ENCODE measurements at regions not wholly inside any gene's neighbourhood (a gene's known extent, or its start where the extent isn't known, plus 50 kb on each side); places are given as distances from the start of the nearest gene placed in this dataset.

GRCh38 chr18:24546307-24546706 is 85.9 kb downstream of the HRH4 start:
- H3K4me3 Mint-ChIP-seq: no peak overlapping the region
- H3K9me3 Mint-ChIP-seq: no peaks in the 10 kb centered on the region
- no peak for DNase-seq
- H3K27me3 Mint-ChIP-seq: peaks cover 2% of the 10 kb centered on the region
- H3K36me3 Mint-ChIP-seq (ENCODE audit: low read depth): no peaks in the 10 kb centered on the region
- no peaks in the 10 kb centered on the region for H3K4me1 Mint-ChIP-seq (ENCODE audit: low read depth)
- no peak overlapping the region for H3K27ac Mint-ChIP-seq

- Mint-ChIP-seq H3K9me3 (no peaks in the 10 kb centered on the region), H3K4me3 (no peak overlapping the region), H3K27me3 (no peaks in the 10 kb centered on the region), H3K36me3 (ENCODE audit: low read depth) (no peaks in the 10 kb centered on the region), H3K4me1 (ENCODE audit: low read depth) (no peaks in the 10 kb centered on the region), H3K27ac (no peak overlapping the region)
- DNase-seq: no peak
These were observed 88.1 kb downstream of the HRH4 start for GRCh38 chr18:24548583-24548982.

- Mint-ChIP-seq H3K4me3 (no peak overlapping the region), H3K9me3 (no peaks in the 10 kb centered on the region), H3K36me3 (ENCODE audit: low read depth) (no peaks in the 10 kb centered on the region), H3K4me1 (ENCODE audit: low read depth) (no peaks in the 10 kb centered on the region), H3K27me3 (no peaks in the 10 kb centered on the region), H3K27ac (no peak overlapping the region)
- DNase-seq: no peak
These were observed 91.8 kb downstream of the HRH4 start for GRCh38 chr18:24552218-24552617.

DNA sequence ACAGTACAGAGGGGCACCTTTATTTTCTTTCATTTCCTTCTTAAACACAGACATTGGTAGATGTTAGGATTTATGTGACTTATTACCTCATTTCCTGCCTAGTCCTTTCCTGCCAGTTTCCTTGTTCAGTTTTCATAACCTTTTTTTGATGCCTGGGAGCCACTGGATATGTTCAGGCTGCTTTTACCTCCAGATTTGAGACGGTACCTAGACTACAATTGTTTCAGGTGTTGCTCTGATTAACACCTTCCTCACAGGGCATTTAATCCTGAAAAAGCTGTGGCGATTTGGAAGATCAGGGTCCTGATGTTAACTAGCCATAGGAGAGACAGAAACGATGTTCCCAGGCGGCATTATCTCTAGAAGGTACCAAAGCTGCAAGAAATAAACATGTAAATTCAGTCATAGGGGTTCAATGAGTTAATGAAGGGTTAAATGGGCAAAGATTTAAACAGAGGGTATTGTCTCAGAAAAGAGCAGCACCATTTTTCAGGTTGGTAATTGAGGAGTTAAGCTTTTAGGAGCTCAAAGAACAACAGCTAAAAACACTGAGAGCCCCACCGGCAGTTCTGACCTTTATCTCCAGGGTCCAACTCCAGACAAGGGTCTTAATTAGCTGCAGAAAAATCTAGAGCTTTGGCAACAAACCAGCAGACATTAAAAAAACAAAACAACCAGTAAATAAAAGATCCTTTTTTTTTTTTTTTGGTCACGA is 93.3 kb downstream of the HRH4 start:
- Mint-ChIP-seq H3K27ac (no peak overlapping the region), H3K9me3 (no peaks in the 10 kb centered on the region), H3K4me1 (ENCODE audit: low read depth) (no peaks in the 10 kb centered on the region), H3K36me3 (ENCODE audit: low read depth) (no peaks in the 10 kb centered on the region), H3K4me3 (no peak overlapping the region), H3K27me3 (peaks cover 14% of the 10 kb centered on the region)
- no peak for DNase-seq

GRCh38 chr18:24558403-24558802 is 98.0 kb downstream of the HRH4 start:
- Mint-ChIP-seq H3K27ac (no peak overlapping the region), H3K4me1 (ENCODE audit: low read depth) (no peaks in the 10 kb centered on the region), H3K36me3 (ENCODE audit: low read depth) (no peaks in the 10 kb centered on the region), H3K4me3 (no peak overlapping the region), H3K27me3 (peaks cover 14% of the 10 kb centered on the region), H3K9me3 (no peaks in the 10 kb centered on the region)
- no peak for DNase-seq

- DNase-seq: no peak
- Mint-ChIP-seq H3K4me1 (ENCODE audit: low read depth) (no peaks in the 10 kb centered on the region), H3K27ac (no peak overlapping the region), H3K4me3 (no peak overlapping the region), H3K36me3 (ENCODE audit: low read depth) (no peaks in the 10 kb centered on the region), H3K9me3 (no peaks in the 10 kb centered on the region), H3K27me3 (peaks cover 14% of the 10 kb centered on the region)
These were observed 99.1 kb downstream of the HRH4 start for GRCh38 chr18:24559526-24559925.

DNA sequence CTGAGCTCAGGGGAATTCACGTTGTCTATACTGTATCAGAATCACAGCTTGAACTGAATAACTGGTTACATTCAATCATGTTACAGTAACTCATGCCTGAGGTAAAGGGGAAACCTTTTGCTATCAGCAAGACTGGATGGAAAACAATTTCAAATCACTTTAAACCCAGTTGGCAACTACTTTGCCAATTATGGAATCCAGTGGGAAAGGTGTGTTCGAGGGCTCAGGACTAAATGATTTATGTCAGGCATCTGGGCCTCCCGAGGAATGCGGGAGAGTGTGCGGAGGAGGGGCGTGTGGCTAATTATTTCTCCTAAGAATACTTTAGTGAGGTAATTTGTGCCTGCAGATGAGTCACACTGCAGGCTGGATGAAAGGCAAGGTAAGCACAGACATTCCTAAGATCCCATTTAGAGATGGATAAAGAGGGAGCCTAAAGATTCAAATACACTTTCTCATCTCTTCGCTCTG is 100.1 kb downstream of the HRH4 start:
- Mint-ChIP-seq H3K4me1 (ENCODE audit: low read depth) (no peaks in the 10 kb centered on the region), H3K9me3 (no peaks in the 10 kb centered on the region), H3K27me3 (peaks cover 14% of the 10 kb centered on the region), H3K36me3 (ENCODE audit: low read depth) (no peaks in the 10 kb centered on the region), H3K4me3 (no peak overlapping the region), H3K27ac (no peak overlapping the region)
- no peak for DNase-seq

DNA sequence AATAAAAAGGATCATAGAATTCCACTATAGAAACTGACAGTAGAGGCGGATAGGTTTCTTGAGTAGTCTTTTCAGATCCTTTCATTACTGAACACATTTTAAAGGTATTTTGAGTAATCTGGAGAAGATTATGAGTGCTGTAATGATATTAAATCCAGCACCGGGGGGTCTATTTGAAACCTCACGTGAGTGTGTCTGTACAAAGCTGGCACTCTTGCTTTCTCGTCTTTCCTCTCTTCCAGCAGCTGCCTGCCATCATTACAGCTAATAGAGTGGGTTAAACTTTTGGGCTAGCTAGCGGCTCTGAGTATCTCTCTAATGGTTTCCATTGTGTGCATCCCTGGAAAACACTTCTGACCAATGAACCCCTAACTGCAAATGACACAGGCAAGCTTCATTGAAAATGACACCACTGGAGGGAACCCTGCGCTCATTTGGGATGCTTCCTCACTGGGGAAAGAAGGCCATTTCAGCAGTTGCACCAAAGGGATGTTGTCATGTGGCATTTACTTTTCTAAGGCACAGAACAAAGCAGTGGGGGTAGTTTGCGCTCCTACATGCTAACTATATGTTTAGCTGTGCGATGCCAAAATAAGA is 101.0 kb downstream of the HRH4 start:
- Mint-ChIP-seq H3K27ac (no peak overlapping the region), H3K27me3 (peaks cover 14% of the 10 kb centered on the region), H3K36me3 (ENCODE audit: low read depth) (no peaks in the 10 kb centered on the region), H3K4me1 (ENCODE audit: low read depth) (no peaks in the 10 kb centered on the region), H3K4me3 (no peak overlapping the region), H3K9me3 (no peaks in the 10 kb centered on the region)
- no peak for DNase-seq

- DNase-seq: no peak
- Mint-ChIP-seq H3K27ac (no peak overlapping the region), H3K27me3 (no peaks in the 10 kb centered on the region), H3K4me3 (no peak overlapping the region), H3K9me3 (no peaks in the 10 kb centered on the region), H3K36me3 (ENCODE audit: low read depth) (no peaks in the 10 kb centered on the region), H3K4me1 (ENCODE audit: low read depth) (no peaks in the 10 kb centered on the region)
These were observed 106.8 kb downstream of the HRH4 start for GRCh38 chr18:24567199-24567598.

GRCh38 chr18:24570716-24571115 is 110.3 kb downstream of the HRH4 start:
- H3K4me1 Mint-ChIP-seq (ENCODE audit: low read depth): no peaks in the 10 kb centered on the region
- H3K36me3 Mint-ChIP-seq (ENCODE audit: low read depth): no peaks in the 10 kb centered on the region
- H3K4me3 Mint-ChIP-seq: no peak overlapping the region
- H3K9me3 Mint-ChIP-seq: peaks cover 17% of the 10 kb centered on the region
- no peak for DNase-seq
- peaks cover 4% of the 10 kb centered on the region for H3K27me3 Mint-ChIP-seq
- H3K27ac Mint-ChIP-seq: no peak overlapping the region

- Mint-ChIP-seq H3K36me3 (ENCODE audit: low read depth) (no peaks in the 10 kb centered on the region), H3K4me1 (ENCODE audit: low read depth) (no peaks in the 10 kb centered on the region), H3K9me3 (no peaks in the 10 kb centered on the region), H3K27ac (no peak overlapping the region), H3K4me3 (no peak overlapping the region), H3K27me3 (peaks cover 20% of the 10 kb centered on the region)
- DNase-seq: no peak
These were observed 122.3 kb downstream of the HRH4 start for GRCh38 chr18:24582771-24583170.

DNA sequence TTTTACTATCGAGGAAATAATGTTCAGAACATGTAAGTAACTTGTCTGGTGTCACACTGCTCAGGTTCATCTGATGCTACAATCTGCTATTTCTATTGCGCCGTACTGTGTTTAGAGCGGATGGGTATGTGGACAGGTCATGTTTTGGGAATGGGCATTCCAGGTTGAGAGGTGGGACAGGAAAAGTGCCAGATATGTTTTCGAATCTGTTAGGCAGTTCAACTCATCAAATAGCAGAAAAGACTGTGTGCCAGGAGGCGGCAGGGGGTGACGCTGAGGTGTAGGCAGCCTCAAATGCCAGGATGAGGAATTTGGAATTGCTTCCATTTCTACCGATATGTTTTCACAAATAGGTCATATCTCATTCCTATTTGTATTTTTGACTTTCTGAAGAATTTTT is 123.8 kb downstream of the HRH4 start:
- peaks cover 26% of the 10 kb centered on the region for H3K27me3 Mint-ChIP-seq
- H3K36me3 Mint-ChIP-seq (ENCODE audit: low read depth): no peaks in the 10 kb centered on the region
- H3K4me3 Mint-ChIP-seq: no peak overlapping the region
- H3K27ac Mint-ChIP-seq: no peak overlapping the region
- no peaks in the 10 kb centered on the region for H3K9me3 Mint-ChIP-seq
- no peaks in the 10 kb centered on the region for H3K4me1 Mint-ChIP-seq (ENCODE audit: low read depth)
- DNase-seq: no peak

- Mint-ChIP-seq H3K27ac (no peak overlapping the region), H3K36me3 (ENCODE audit: low read depth) (no peaks in the 10 kb centered on the region), H3K9me3 (no peaks in the 10 kb centered on the region), H3K4me1 (ENCODE audit: low read depth) (no peaks in the 10 kb centered on the region), H3K27me3 (peaks cover 24% of the 10 kb centered on the region), H3K4me3 (no peak overlapping the region)
- no peak for DNase-seq
These were observed 124.4 kb downstream of the HRH4 start for GRCh38 chr18:24584813-24585212.

- Mint-ChIP-seq H3K4me3 (no peak overlapping the region), H3K27ac (no peak overlapping the region), H3K9me3 (no peaks in the 10 kb centered on the region), H3K4me1 (ENCODE audit: low read depth) (no peaks in the 10 kb centered on the region), H3K36me3 (ENCODE audit: low read depth) (no peaks in the 10 kb centered on the region), H3K27me3 (peaks cover 24% of the 10 kb centered on the region)
- no peak for DNase-seq
These were observed 125.6 kb downstream of the HRH4 start for GRCh38 chr18:24585996-24586566.

DNA sequence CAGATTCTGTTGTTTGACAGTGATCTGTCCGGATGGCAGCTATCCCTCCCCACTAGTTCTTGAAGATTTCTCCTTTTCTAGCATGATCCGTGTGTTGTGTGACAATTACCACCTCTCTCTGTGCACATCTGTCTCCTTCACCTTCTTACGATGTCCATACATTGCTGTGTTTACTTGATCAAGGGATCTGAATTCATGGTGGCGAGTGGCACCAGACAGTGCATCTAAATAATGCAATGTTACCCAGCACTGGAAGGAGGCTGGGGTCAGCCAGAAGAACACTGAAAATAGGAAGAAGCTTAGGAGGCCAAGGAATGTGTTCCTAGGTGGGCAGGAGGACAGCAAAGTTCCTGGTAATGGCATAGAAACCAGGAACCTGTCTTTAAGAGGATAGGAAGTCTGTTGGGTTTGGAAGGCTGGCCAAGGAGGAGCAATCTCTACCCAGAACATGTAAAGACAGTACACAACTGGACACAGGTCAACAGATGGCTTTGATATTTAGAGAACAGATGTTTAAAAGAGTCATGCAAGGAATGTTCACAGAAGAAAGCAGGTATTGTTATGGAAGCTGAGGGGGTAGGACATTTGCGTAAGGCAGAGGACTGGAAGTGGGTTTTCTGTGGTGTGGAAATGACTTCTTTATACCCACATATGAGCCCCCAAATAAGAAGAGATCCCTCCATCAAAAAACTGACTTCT is 126.4 kb downstream of the HRH4 start:
- no peaks in the 10 kb centered on the region for H3K36me3 Mint-ChIP-seq (ENCODE audit: low read depth)
- no peaks in the 10 kb centered on the region for H3K9me3 Mint-ChIP-seq
- H3K4me3 Mint-ChIP-seq: no peak overlapping the region
- no peaks in the 10 kb centered on the region for H3K4me1 Mint-ChIP-seq (ENCODE audit: low read depth)
- H3K27ac Mint-ChIP-seq: no peak overlapping the region
- H3K27me3 Mint-ChIP-seq: peaks cover 24% of the 10 kb centered on the region
- DNase-seq: no peak
